Stimulated activated naive B cell treated with anti-CD40 and anti-IgM and Interleukin-4, amounts not matched to agents 10 μg/mL and 1 μg/mL and 100 μg/mL, for 72 hours (primary cell): ENCODE measurements at regions not wholly inside any gene's neighbourhood (a gene's known extent, or its start where the extent isn't known, plus 50 kb on each side); places are given as distances from the start of the nearest gene placed in this dataset.
A peak's percentile ranks its signal among the peaks of the same experiment; 100 is the strongest.
"Not testable (repeated sequence)": the region's sequence is repeated elsewhere in the genome, so short reads cannot be mapped to it uniquely, and the experiment has no call there.

Experiments used
- ATAC-seq, 2 donors: fragments of 150-1000 bp; cut with Tn5 transposase; replicated peaks; 2 replicates each; pipeline ENCODE4 v1.10.0; 2021; ENCODE audit warnings: moderate library complexity in 1 of 2
- DNase-seq: peaks from one replicate; pipeline ENCODE4 v3.0.0; 2021
- H3K27ac Mint-ChIP-seq: one replicate; pipeline ENCODE4 v1.8.0; 2022; ENCODE audit warnings: mild to moderate bottlenecking, mixed read lengths
- H3K27me3 Mint-ChIP-seq, 2 donors: one replicate each; pipeline ENCODE4 v1.8.0; 2022; ENCODE audit warnings: mixed read lengths in 2 of 2
- H3K36me3 Mint-ChIP-seq, 2 donors: one replicate each; pipeline ENCODE4 v1.8.0; 2022; ENCODE audit warnings: mixed read lengths in 2 of 2, mild to moderate bottlenecking in 1 of 2
- H3K4me1 Mint-ChIP-seq, 2 donors: one replicate each; pipeline ENCODE4 v1.8.0; 2022; ENCODE audit warnings: mixed read lengths in 2 of 2, mild to moderate bottlenecking in 1 of 2
- H3K4me3 Mint-ChIP-seq, 2 donors: one replicate each; pipeline ENCODE4 v1.8.0; 2022; ENCODE audit warnings: mild to moderate bottlenecking in 2 of 2, mixed read lengths in 2 of 2, moderate library complexity in 1 of 2
- H3K9me3 Mint-ChIP-seq, 2 donors: one replicate each; pipeline ENCODE4 v1.8.0; 2022; ENCODE audit warnings: mixed read lengths in 2 of 2, mild to moderate bottlenecking in 1 of 2

DNA sequence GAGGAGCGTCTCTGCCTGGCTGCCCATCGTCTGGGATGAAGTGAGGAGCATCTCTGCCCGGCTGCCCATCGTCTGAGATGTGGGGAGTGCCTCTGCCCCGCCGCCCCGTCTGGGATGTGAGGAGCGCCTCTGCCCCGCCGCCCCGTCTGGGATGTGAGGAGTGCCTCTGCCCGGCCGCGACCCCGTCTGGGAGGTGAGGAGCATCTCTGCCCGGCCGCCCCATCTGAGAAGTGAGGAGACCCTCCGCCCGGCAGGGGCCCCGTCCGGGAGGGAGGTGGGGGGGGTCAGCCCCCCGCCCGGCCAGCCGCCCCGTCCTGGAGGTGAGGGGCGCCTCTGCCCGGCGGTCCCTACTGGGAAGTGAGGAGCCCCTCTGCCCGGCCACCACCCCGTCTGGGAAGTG, 129.3 kb downstream of the ZNF486 start:
- ATAC-seq, H3K27ac Mint-ChIP-seq, H3K36me3 Mint-ChIP-seq, H3K4me3 Mint-ChIP-seq, H3K9me3 Mint-ChIP-seq, H3K27me3 Mint-ChIP-seq, DNase-seq, H3K4me1 Mint-ChIP-seq: not testable (repeated sequence)

DNA sequence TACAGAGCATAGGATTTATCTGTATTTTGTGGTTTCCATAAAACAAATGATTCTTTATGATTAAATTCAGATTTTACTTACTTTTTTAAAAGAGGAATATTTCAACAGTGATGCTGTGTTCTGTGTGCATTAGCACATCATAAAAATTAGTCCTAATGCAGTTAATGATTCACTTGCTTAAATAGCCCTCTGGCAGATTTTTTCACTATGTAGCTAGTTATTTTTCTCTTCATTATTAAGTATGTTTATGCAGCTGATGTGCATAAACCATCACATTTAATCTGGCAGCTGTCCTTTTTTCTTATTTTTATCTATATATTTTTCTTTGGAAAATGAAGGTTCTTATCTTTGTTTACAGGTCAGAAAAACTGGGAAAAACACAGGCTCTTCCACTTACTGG, 127.2 kb downstream of the ZNF486 start:
- no peak overlapping the region for H3K4me3 Mint-ChIP-seq
- no peaks in the 10 kb centered on the region for H3K4me1 Mint-ChIP-seq
- no peaks in the 10 kb centered on the region for H3K36me3 Mint-ChIP-seq
- ATAC-seq: no peak
- no peak for DNase-seq
- H3K27ac Mint-ChIP-seq: no peak overlapping the region
- H3K27me3 Mint-ChIP-seq: no peaks in the 10 kb centered on the region
- H3K9me3 Mint-ChIP-seq: peaks cover 0 to 4% of the 10 kb centered on the region in 2 donors

GRCh38 chr19:20292520-20292919, 125.5 kb downstream of the ZNF486 start:
- H3K9me3 Mint-ChIP-seq, H3K27me3 Mint-ChIP-seq, H3K4me1 Mint-ChIP-seq, H3K4me3 Mint-ChIP-seq, H3K27ac Mint-ChIP-seq, DNase-seq, H3K36me3 Mint-ChIP-seq, ATAC-seq: not testable (repeated sequence)

GRCh38 chr19:20289186-20289585, 122.2 kb downstream of the ZNF486 start:
- no peak overlapping the region for H3K27ac Mint-ChIP-seq
- no peak overlapping the region for H3K4me3 Mint-ChIP-seq
- H3K9me3 Mint-ChIP-seq: peaks cover 0 to 1% of the 10 kb centered on the region in 2 donors

GRCh38 chr19:20287070-20287469, 120.1 kb downstream of the ZNF486 start:
- no peak for ATAC-seq
- H3K4me3 Mint-ChIP-seq: no peak overlapping the region
- H3K27ac Mint-ChIP-seq: no peak overlapping the region
- H3K27me3 Mint-ChIP-seq: no peaks in the 10 kb centered on the region
- H3K9me3 Mint-ChIP-seq: peaks cover 0 to 1% of the 10 kb centered on the region in 2 donors
- H3K4me1 Mint-ChIP-seq: no peaks in the 10 kb centered on the region
- DNase-seq: no peak
- H3K36me3 Mint-ChIP-seq: no peaks in the 10 kb centered on the region

More at GRCh38 chr19:20289186-20289585, 122.2 kb downstream of the ZNF486 start:
- H3K4me1 Mint-ChIP-seq: no peaks in the 10 kb centered on the region
- DNase-seq (no peak), ATAC-seq (no peak)
- H3K27me3 Mint-ChIP-seq: no peaks in the 10 kb centered on the region
- H3K36me3 Mint-ChIP-seq: no peaks in the 10 kb centered on the region

GRCh38 chr19:20285876-20286275, 118.9 kb downstream of the ZNF486 start:
- H3K36me3 Mint-ChIP-seq, H3K4me3 Mint-ChIP-seq, DNase-seq, H3K9me3 Mint-ChIP-seq, H3K27ac Mint-ChIP-seq, ATAC-seq, H3K27me3 Mint-ChIP-seq, H3K4me1 Mint-ChIP-seq: not testable (repeated sequence)

GRCh38 chr19:20279516-20279915, 112.5 kb downstream of the ZNF486 start:
- H3K9me3 Mint-ChIP-seq: no peaks in the 10 kb centered on the region

DNA sequence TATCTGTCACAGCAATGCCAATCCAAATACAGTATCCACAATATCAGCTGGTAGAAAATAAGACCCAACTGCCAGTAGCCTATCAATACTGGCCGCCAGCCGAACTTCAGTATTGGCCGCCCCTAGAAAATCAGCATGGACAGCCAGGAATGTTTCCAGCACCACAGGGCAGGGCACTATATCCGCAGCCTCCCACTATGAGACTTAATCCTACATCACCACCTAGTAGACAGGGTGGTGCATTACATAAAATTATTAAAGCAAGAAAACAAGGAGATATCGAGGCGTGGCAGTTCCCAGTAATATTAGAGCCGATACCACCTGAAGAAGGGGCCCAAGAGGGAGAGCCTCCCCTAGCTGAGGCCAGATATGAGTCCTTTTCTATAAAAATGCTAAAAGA, 111.3 kb downstream of the ZNF486 start:
- Mint-ChIP-seq H3K27ac (no peak overlapping the region), H3K9me3 (no peaks in the 10 kb centered on the region), H3K27me3 (no peaks in the 10 kb centered on the region), H3K4me3 (no peak overlapping the region), H3K36me3 (no peaks in the 10 kb centered on the region), H3K4me1 (peaks cover 17 to 20% of the 10 kb centered on the region in 2 donors)
- ATAC-seq (peak in 1 of 2 donors; percentile 45), DNase-seq (no peak)

More at GRCh38 chr19:20279516-20279915, 112.5 kb downstream of the ZNF486 start:
- DNase-seq (no peak), ATAC-seq (no peak)
- H3K4me3 Mint-ChIP-seq: no peak overlapping the region
- no peak overlapping the region for H3K27ac Mint-ChIP-seq
- H3K4me1 Mint-ChIP-seq: peaks cover 11% of the 10 kb centered on the region in 2 donors
- no peaks in the 10 kb centered on the region for H3K36me3 Mint-ChIP-seq
- no peaks in the 10 kb centered on the region for H3K27me3 Mint-ChIP-seq

DNA sequence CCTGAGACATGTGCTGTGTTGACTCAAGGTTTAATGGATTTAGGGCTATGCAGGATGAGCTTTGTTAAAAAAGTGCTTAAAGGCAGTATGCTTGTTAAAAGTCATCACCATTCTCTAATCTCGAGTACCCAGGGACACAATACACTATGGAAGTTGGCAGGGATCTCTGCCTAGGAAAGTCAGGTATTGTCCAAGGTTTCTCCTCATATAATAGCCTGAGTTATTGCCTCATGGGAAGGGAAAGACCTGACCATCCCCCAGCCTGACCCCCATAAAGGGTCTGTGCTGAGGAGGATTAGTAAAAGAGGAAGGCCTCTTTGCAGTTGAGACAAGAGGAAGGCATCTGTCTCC, 109.7 kb downstream of the ZNF486 start:
- not testable (repeated sequence) for DNase-seq, H3K27me3 Mint-ChIP-seq, H3K36me3 Mint-ChIP-seq, H3K4me3 Mint-ChIP-seq, H3K27ac Mint-ChIP-seq, ATAC-seq, H3K9me3 Mint-ChIP-seq
- H3K4me1 Mint-ChIP-seq: peaks cover 21 to 28% of the 10 kb centered on the region in 2 donors

DNA sequence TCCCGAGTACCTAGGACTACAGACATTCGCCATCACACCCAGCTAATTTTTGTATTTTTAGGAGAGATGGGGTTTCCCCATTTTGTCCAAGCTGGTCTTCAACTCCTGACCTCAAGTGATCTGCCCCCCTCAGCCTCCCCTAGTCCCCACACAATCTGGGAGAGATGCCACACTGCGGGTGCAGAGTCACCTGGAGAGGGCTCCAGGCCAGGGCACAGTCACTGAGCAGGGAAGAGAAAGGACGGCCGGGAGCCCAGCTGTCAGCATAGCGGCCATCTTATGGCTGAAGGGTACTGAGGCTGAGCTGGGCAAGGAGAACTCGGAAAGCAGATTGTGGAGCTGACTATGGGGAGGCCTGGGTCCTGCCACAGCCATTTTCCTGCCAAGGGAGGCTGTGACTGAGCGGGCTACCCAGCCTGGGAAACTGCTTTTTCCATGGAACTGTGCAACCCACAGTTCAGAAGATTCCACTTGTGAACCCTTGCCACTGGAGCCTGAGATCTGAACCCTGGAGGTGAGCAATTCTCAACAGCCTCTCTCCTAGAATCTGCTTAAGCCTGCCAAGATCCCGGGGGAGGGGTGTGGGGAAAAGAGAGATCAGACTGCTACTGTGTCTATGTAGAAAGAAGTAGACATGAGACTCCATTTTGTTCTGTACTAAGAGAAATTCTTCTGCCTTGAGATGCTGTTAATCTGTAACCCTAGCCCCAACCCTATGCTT, 109.2 kb downstream of the ZNF486 start:
- H3K27ac Mint-ChIP-seq: no peak overlapping the region
- no peaks in the 10 kb centered on the region for H3K9me3 Mint-ChIP-seq
- H3K36me3 Mint-ChIP-seq: no peaks in the 10 kb centered on the region
- DNase-seq: no peak
- H3K4me1 Mint-ChIP-seq: peaks cover 23 to 33% of the 10 kb centered on the region in 2 donors
- no peak overlapping the region for H3K4me3 Mint-ChIP-seq
- H3K27me3 Mint-ChIP-seq: no peaks in the 10 kb centered on the region
- no peak for ATAC-seq

- H3K27ac Mint-ChIP-seq: peak overlapping the region; percentile 7
- peak overlapping the region; percentile 4 to 39 for H3K4me3 Mint-ChIP-seq
- DNase-seq (no peak), ATAC-seq (peak; percentile 66 to 68)
- H3K4me1 Mint-ChIP-seq: peaks cover 24 to 34% of the 10 kb centered on the region in 2 donors
- H3K9me3 Mint-ChIP-seq: no peaks in the 10 kb centered on the region
- no peaks in the 10 kb centered on the region for H3K36me3 Mint-ChIP-seq
- H3K27me3 Mint-ChIP-seq: no peaks in the 10 kb centered on the region
These were observed 107.0 kb downstream of the ZNF486 start for GRCh38 chr19:20273951-20274570.

DNA sequence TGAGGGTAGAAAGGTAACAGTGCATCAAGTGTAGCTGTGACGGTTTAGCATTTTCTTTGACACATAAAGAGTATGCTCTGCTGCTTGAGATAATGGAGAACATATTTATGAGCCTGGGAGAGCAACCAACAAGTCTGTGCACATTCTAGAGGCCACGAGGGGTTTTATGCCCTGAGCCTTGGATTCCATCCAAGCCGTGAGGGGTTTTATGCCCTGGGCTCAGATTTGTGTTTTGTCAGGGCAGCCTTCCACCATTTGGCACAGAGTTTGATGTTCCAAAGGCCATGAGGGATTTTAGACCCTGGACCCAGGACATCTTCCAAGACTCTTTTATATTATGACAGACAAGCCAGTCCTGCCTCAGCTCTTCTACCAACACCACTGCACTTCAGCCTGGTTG, 106.4 kb downstream of the ZNF486 start:
- no peak for ATAC-seq
- DNase-seq: no peak
- Mint-ChIP-seq H3K27ac (no peak overlapping the region), H3K9me3 (no peaks in the 10 kb centered on the region), H3K4me1 (peaks cover 24 to 34% of the 10 kb centered on the region in 2 donors), H3K27me3 (no peaks in the 10 kb centered on the region), H3K36me3 (no peaks in the 10 kb centered on the region), H3K4me3 (no peak overlapping the region)

DNA sequence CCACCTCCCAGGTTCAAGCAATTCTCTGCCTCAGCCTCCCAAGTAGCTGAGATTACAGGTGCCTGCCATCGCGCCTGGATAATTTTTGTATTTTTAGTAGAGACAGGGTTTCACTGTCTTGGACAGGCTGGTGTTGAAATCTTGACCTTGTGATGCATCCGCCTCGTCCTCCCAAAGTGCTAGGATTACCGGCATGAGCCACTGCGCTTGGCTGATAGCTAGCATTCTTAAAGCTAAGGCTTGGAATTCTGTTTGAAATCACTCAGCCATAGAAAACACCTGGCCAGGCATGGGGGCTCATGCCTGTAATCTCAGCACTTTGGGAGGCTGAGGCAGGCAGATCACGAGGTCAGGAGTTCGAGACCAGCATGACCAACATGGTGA, 105.6 kb downstream of the ZNF486 start:
- H3K9me3 Mint-ChIP-seq, ATAC-seq, H3K27me3 Mint-ChIP-seq, H3K36me3 Mint-ChIP-seq, H3K4me3 Mint-ChIP-seq, DNase-seq: not testable (repeated sequence)
- Mint-ChIP-seq H3K4me1 (peaks cover 19 to 34% of the 10 kb centered on the region in 2 donors), H3K27ac (peak overlapping the region; percentile 14)

DNA sequence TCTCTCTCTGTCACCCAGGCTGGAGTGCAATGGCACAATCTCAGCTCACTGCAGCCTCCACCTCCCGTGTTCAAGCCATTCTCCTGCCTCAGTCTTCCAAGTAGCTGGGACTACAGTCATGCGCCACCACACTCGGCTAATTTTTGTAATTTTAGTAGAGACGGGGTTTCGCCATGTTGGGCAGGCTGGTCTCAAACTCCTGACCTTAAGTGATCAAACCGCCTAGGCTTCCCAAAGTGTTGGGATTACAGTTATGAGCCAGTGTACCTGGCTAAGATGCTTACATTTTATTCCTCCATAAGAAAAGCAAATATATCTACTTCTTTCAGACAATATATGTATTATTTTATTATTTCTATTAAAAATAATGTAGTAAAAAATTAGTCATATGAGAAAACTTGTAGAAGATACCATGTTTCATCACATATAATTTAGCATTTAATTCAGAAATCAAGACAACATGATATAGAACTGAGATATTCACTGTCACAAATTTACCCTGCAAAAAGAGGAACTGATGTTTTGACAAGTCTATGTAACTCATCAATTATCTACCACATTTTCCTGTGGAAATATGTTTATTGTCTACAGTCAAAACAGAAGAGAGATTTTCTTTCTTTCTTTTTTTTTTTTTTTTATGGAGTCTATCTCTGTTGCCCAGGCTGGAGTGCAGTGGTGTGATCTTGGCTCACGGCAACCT, 105.1 kb downstream of the ZNF486 start:
- peak; percentile 76 to 83 for ATAC-seq
- Mint-ChIP-seq H3K4me3 (peak overlapping the region in 1 of 2 donors; percentile 25), H3K27ac (peak overlapping the region; percentile 14), H3K4me1 (peaks cover 15 to 29% of the 10 kb centered on the region in 2 donors)
- H3K36me3 Mint-ChIP-seq, H3K9me3 Mint-ChIP-seq, DNase-seq, H3K27me3 Mint-ChIP-seq: not testable (repeated sequence)
